Panc1 (cell line): ENCODE measurements at regions not wholly inside any gene's neighbourhood (a gene's known extent, or its start where the extent isn't known, plus 50 kb on each side); places are given as distances from the start of the nearest gene placed in this dataset.

Experiments used
- ATAC-seq: fragments of 200-7000 bp; cut with Tn5 transposase; 2 replicates; pipeline ENCODE4 v1.9.1; 2020; ENCODE audit warnings: mild to moderate bottlenecking, moderate library complexity
- BruUV-seq: library from RNA; stranded (reverse); fragments of 400-500 nt; replicated peaks from 2 replicates; lab custom pipeline; 2021; lab: Mats Ljungman, UMichigan
- CTCF ChIA-PET: fragments of 300-600 bp; sonication (Branson Sonifier 250); formaldehyde crosslinking; loops from one replicate; lab custom pipeline; 2022; ENCODE audit warnings: antibody characterized with exemption; lab: Charles Lee
- POLR2A ChIA-PET: fragments of 300-600 bp; sonication (Branson Sonifier 250); formaldehyde crosslinking; loops from one replicate; lab custom pipeline; 2022; ENCODE audit warnings: antibody characterized with exemption; lab: Charles Lee
- DNase-seq: peaks from one replicate; pipeline ENCODE4 v3.0.0-alpha.2; 2010; ENCODE audit warnings: low read depth, low spot score
- H3K27ac ChIP-seq: 2 replicates; pipeline ENCODE4 v1.5.1; 2011; ENCODE audit warnings: mild to moderate bottlenecking, low read length, inconsistent platforms
- H3K27me3 ChIP-seq: fragments of 200-500 bp; sonication (Bioruptor generic); 2 replicates; pipeline ENCODE4 v1.6.0; 2014; ENCODE audit warnings: low read length, inconsistent platforms; ENCODE audit not compliant: control insufficient read depth, insufficient read depth
- H3K36me3 ChIP-seq: fragments of 200-500 bp; sonication (Bioruptor generic); 2 replicates; pipeline ENCODE4 v1.5.1; 2014; ENCODE audit warnings: inconsistent platforms, mild to moderate bottlenecking, low read length, moderate library complexity; ENCODE audit not compliant: control insufficient read depth, insufficient read depth
- H3K4me1 ChIP-seq: 2 replicates; pipeline ENCODE4 v1.5.1; 2011; ENCODE audit warnings: inconsistent platforms, mild to moderate bottlenecking, low read length, moderate library complexity; ENCODE audit not compliant: control insufficient read depth, insufficient read depth
- H3K4me3 ChIP-seq, 2 experiments: 2 replicates each; pipeline ENCODE4 v1.5.1; 2011 to 2012; ENCODE audit warnings: low read depth in 2 of 2, low read length in 2 of 2, mild to moderate bottlenecking in 2 of 2, inconsistent platforms in 1 of 2, moderate library complexity in 1 of 2
- H3K9me3 ChIP-seq: fragments of 200-500 bp; sonication (Bioruptor generic); 2 replicates; pipeline ENCODE4 v1.5.1; 2014; ENCODE audit warnings: low read depth, mild to moderate bottlenecking, inconsistent platforms, low read length, moderate library complexity; ENCODE audit not compliant: control insufficient read depth, insufficient read depth
- CTCF ChIP-seq: fragments of 450-650 bp; IDR thresholded peaks from 2 replicates; pipeline ENCODE4 v1.5.1; 2017; ENCODE audit warnings: mild to moderate bottlenecking
- POLR2AphosphoS5 ChIP-seq: IDR thresholded peaks from 2 replicates; pipeline ENCODE4 v1.6.1; 2012; ENCODE audit warnings: mild to moderate bottlenecking, low read depth, low read length, moderate library complexity
- REST ChIP-seq, 2 experiments: IDR thresholded peaks; 2 replicates each; pipeline ENCODE4 v1.6.1; 2011 to 2012; ENCODE audit warnings: low read depth in 2 of 2, control low read depth in 1 of 2, low read length in 1 of 2, mild to moderate bottlenecking in 1 of 2, moderate library complexity in 1 of 2; ENCODE audit not compliant: insufficient read depth in 1 of 2
- SIN3A ChIP-seq: IDR thresholded peaks from 2 replicates; pipeline ENCODE4 v1.6.1; 2012; ENCODE audit warnings: low read depth, mild to moderate bottlenecking, low read length, moderate library complexity, borderline replicate concordance; ENCODE audit not compliant: insufficient read depth
- TCF7L2 ChIP-seq: IDR thresholded peaks from 2 replicates; pipeline ENCODE4 v1.6.1; 2011; ENCODE audit warnings: mild to moderate bottlenecking, low read depth, low read length, inconsistent platforms
- in situ Hi-C: cut with HindIII; loops from 2 replicates; pipeline ENCODE4 v1.10.0; 2016; ENCODE audit warnings: low sequenced_read_pairs, low pct_unique_long_range_greater_than_20kb
- intact Hi-C: fragments of 100-400 bp; cut with micrococcal nuclease; formaldehyde crosslinking; loops from one replicate; pipeline ENCODE4 v1.10.0; 2022; ENCODE audit not compliant: unreplicated experiment

DNA sequence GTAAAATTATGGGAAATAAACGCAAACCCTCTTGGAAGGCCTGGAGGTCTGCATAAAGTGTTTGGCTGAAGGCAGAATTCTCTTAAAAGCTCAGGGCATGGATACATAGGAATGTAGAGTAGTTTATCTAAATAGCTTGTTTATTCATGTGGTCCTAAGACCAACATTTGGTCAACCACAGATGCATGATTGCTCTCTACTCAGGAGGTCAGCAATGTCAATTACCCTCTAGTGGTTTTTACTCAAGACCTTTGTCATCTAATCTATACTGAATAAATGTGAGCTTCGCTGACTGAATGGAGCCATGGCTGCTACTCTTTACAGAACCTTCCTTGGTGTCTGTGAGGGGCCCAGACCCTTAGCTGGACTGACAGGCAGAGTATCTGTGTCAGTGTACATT is 139.8 kb downstream of the ATL2 start:
- Histone ChIP-seq H3K4me3 (no peak overlapping the region), H3K27ac (no peak overlapping the region), H3K27me3 (no peaks in the 10 kb centered on the region; the same call in 1 of the 2 replicates), H3K4me1 (no peaks in the 10 kb centered on the region), H3K36me3 (no peaks in the 10 kb centered on the region), H3K9me3 (no peaks in the 10 kb centered on the region)
- in situ Hi-C loops = no loop called here
- no peak for TF ChIP-seq SIN3A
- no peak for TF ChIP-seq POLR2AphosphoS5
- no peak for TF ChIP-seq REST (IDR thresholded peaks at IDR 0.05; ENCODE audit: insufficient read depth in 1 of 2, low read depth in 2 of 2, low read length in 1 of 2)
- TF ChIP-seq TCF7L2 = no peak
- TF ChIP-seq CTCF = no peak
- no peak for DNase-seq
- ChIA-PET POLR2A (no interaction called here), CTCF (no interaction called here)
- ATAC-seq = no peak
- intact Hi-C loops = no loop called here
- BruUV-seq = no TSS peak

GRCh38 chr2:38233231-38233983 is 143.7 kb downstream of the ATL2 start:
- ChIA-PET POLR2A (no interaction called here), CTCF (no interaction called here)
- TF ChIP-seq POLR2AphosphoS5 = no peak
- no peak for TF ChIP-seq SIN3A
- TF ChIP-seq CTCF = no peak
- TF ChIP-seq TCF7L2 = no peak
- no peak for TF ChIP-seq REST (IDR thresholded peaks at IDR 0.05; ENCODE audit: insufficient read depth in 1 of 2, low read depth in 2 of 2, low read length in 1 of 2)
- ATAC-seq (no peak), DNase-seq (no peak)
- Histone ChIP-seq H3K4me3 (no peak overlapping the region), H3K4me1 (no peaks in the 10 kb centered on the region), H3K9me3 (no peaks in the 10 kb centered on the region), H3K27ac (no peak overlapping the region), H3K36me3 (no peaks in the 10 kb centered on the region), H3K27me3 (peaks cover 1% of the 10 kb centered on the region; the same call in 1 of the 2 replicates)
- in situ Hi-C loops = no loop called here
- intact Hi-C loops = no loop called here
- BruUV-seq = no TSS peak
